KMS-11 (cell line): ENCODE measurements at regions not wholly inside any gene's neighbourhood (a gene's known extent, or its start where the extent isn't known, plus 50 kb on each side); places are given as distances from the start of the nearest gene placed in this dataset.

Experiments used
- H2AFZ ChIP-seq: fragments of 200-600 bp; sonication (generic); 2 replicates; pipeline ENCODE4 v1.6.1; 2016; ENCODE audit warnings: antibody characterized with exemption, mixed run types, low read depth
- H3K27ac ChIP-seq: fragments of 200-600 bp; sonication (generic); 2 replicates; pipeline ENCODE4 v1.6.1; 2016; ENCODE audit warnings: mild to moderate bottlenecking, mixed run types
- H3K27me3 ChIP-seq: fragments of 200-600 bp; sonication (generic); 2 replicates; pipeline ENCODE4 v1.6.1; 2017; ENCODE audit warnings: mild to moderate bottlenecking, low read depth, mixed run types, moderate library complexity; ENCODE audit not compliant: insufficient read depth
- H3K36me3 ChIP-seq: fragments of 200-600 bp; sonication (generic); 2 replicates; pipeline ENCODE4 v1.6.1; 2017; ENCODE audit warnings: mild to moderate bottlenecking, mixed run types; ENCODE audit not compliant: insufficient read depth
- H3K4me1 ChIP-seq: fragments of 200-600 bp; sonication (generic); 2 replicates; pipeline ENCODE4 v1.6.1; 2016; ENCODE audit warnings: mild to moderate bottlenecking, low read depth, mixed run types; ENCODE audit not compliant: poor library complexity, severe bottlenecking
- H3K4me2 ChIP-seq: fragments of 200-600 bp; sonication (generic); 2 replicates; pipeline ENCODE4 v1.7.0; 2016; ENCODE audit warnings: mild to moderate bottlenecking, mixed run types
- H3K4me3 ChIP-seq: fragments of 200-600 bp; sonication (generic); IDR thresholded peaks from 2 replicates; pipeline ENCODE4 v1.6.1; 2017; ENCODE audit warnings: low read depth, low read length, mixed read lengths; ENCODE audit not compliant: insufficient read depth
- H3K79me2 ChIP-seq: fragments of 200-600 bp; sonication (generic); 2 replicates; pipeline ENCODE4 v1.6.1; 2016; ENCODE audit warnings: low read depth, mixed run types; ENCODE audit not compliant: insufficient read depth
- H3K9ac ChIP-seq: fragments of 200-600 bp; sonication (generic); 2 replicates; pipeline ENCODE4 v1.6.1; 2016; ENCODE audit warnings: mild to moderate bottlenecking, mixed run types
- H4K20me1 ChIP-seq: fragments of 200-600 bp; sonication (generic); 2 replicates; pipeline ENCODE4 v1.6.1; 2016; ENCODE audit warnings: mild to moderate bottlenecking, mixed run types; ENCODE audit not compliant: insufficient read depth
- TF ChIP-seq, protein P1 (sequence below): fragments of 200-600 bp; sonication (generic); conservative IDR thresholded peaks from 2 replicates; pipeline ENCODE4 v1.6.1; 2017; ENCODE audit warnings: low read depth, mild to moderate bottlenecking, antibody characterized with exemption, low read length, moderate library complexity, mixed read lengths

DNA sequence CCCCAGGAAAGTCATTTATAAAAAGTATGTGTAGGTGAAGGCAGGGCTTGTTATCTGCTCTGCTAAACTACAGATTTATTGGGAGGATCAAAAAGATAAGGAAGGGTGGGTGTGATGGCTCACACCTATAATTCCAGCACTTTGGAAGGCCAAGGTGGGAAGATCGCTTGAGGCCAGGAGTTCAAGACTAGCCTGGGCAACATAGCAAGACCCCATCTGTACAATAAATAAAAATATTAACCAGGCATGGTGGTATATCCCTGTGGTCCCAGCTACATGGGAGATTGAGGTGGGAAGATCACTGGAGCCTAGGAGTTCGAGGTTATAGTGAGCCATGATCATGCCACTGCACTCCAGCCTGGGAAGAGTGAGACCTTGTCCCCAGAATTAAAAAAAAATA, 86.4 kb downstream of the NENF start:
- no peaks in the 10 kb centered on the region for H3K79me2 ChIP-seq
- no peak overlapping the region for H3K4me2 ChIP-seq
- H4K20me1 ChIP-seq, result no peaks in the 10 kb centered on the region
- no peak overlapping the region for H2AFZ ChIP-seq
- H3K9ac ChIP-seq, result no peak overlapping the region
- TF ChIP-seq, protein P1, sequence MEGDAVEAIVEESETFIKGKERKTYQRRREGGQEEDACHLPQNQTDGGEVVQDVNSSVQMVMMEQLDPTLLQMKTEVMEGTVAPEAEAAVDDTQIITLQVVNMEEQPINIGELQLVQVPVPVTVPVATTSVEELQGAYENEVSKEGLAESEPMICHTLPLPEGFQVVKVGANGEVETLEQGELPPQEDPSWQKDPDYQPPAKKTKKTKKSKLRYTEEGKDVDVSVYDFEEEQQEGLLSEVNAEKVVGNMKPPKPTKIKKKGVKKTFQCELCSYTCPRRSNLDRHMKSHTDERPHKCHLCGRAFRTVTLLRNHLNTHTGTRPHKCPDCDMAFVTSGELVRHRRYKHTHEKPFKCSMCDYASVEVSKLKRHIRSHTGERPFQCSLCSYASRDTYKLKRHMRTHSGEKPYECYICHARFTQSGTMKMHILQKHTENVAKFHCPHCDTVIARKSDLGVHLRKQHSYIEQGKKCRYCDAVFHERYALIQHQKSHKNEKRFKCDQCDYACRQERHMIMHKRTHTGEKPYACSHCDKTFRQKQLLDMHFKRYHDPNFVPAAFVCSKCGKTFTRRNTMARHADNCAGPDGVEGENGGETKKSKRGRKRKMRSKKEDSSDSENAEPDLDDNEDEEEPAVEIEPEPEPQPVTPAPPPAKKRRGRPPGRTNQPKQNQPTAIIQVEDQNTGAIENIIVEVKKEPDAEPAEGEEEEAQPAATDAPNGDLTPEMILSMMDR, result no peak
- H3K27ac ChIP-seq, result no peak overlapping the region
- H3K27me3 ChIP-seq, result no peaks in the 10 kb centered on the region
- no peaks in the 10 kb centered on the region for H3K4me1 ChIP-seq
- no peaks in the 10 kb centered on the region for H3K36me3 ChIP-seq
- no peak overlapping the region for H3K4me3 ChIP-seq

DNA sequence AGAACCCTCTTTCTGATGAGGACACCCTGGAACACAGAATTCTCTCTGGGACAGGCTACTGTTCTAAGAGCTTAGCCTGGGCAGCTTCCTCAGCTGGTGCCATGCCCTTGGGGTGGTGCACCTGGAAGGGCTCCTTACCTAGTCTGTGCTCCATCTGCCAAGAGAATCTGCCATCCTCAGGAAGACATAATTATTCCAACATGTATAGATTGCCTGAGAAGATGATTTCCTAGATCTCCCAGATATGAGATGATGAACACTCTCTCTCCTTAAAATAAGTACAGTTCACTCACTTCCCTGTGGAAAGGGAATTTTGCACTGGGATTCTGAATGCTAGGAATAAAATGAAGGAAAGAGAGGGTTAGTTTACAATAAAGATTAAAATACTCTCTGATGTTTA, 87.6 kb downstream of the NENF start:
- Histone ChIP-seq H4K20me1 (no peaks in the 10 kb centered on the region), H3K4me1 (no peaks in the 10 kb centered on the region), H3K36me3 (no peaks in the 10 kb centered on the region), H3K4me3 (no peak overlapping the region), H3K27ac (no peak overlapping the region), H3K9ac (no peak overlapping the region), H3K4me2 (no peak overlapping the region), H3K79me2 (no peaks in the 10 kb centered on the region), H2AFZ (no peak overlapping the region), H3K27me3 (no peaks in the 10 kb centered on the region)
- TF ChIP-seq, protein P1, result no peak

GRCh38 chr1:212520746-212521145, 87.8 kb upstream of the ATF3 start:
- no peak overlapping the region for H3K27ac ChIP-seq
- H3K4me3 ChIP-seq, result no peak overlapping the region
- H3K9ac ChIP-seq, result no peak overlapping the region
- H3K27me3 ChIP-seq, result no peaks in the 10 kb centered on the region
- H2AFZ ChIP-seq, result no peak overlapping the region
- H3K4me1 ChIP-seq, result no peaks in the 10 kb centered on the region
- H3K79me2 ChIP-seq, result no peaks in the 10 kb centered on the region
- no peak overlapping the region for H3K4me2 ChIP-seq
- TF ChIP-seq, protein P1, result no peak
- no peaks in the 10 kb centered on the region for H4K20me1 ChIP-seq
- no peaks in the 10 kb centered on the region for H3K36me3 ChIP-seq

DNA sequence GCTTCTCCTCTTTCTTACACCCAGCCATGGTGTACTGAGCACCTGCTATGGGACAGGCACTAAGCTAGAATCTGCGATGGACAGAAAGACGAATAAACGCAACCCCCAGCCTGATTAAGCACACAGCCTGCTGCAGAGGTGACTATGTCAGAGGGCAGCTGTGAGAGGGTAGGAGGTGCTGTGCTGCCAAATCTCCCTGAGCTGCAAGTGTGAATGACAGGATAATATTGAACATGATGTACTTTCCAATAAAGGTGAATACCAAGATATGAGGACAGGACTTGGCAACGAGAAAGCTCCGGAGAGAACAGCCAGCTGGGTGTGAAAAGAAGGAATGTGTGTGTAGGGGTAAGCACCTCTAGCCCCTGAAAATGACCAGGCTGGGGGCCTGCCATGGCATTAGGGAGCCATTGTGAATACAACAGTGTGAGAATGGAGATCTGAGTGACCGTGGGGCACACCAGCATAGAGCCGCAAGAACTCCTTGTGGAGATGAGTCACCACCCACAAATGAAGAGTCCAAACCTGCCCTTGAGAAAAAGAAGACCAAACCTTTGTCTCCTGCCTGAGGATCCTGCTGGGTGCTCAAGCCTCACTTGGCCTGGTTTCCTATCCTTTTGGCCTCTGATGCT, 83.0 kb upstream of the ATF3 start:
- Histone ChIP-seq H3K27me3 (no peaks in the 10 kb centered on the region), H3K36me3 (no peaks in the 10 kb centered on the region), H3K4me2 (no peak overlapping the region), H2AFZ (no peak overlapping the region), H3K9ac (no peak overlapping the region), H3K4me1 (no peaks in the 10 kb centered on the region), H3K4me3 (no peak overlapping the region), H3K79me2 (no peaks in the 10 kb centered on the region), H4K20me1 (no peaks in the 10 kb centered on the region), H3K27ac (no peak overlapping the region)
- TF ChIP-seq, protein P1, result no peak
